ENCODE measurements at regions not wholly inside any gene's neighbourhood (a gene's known extent, or its start where the extent isn't known, plus 50 kb on each side); places are given as distances from the start of the nearest gene placed in this dataset.

- TF ChIP-seq, protein P1, sequence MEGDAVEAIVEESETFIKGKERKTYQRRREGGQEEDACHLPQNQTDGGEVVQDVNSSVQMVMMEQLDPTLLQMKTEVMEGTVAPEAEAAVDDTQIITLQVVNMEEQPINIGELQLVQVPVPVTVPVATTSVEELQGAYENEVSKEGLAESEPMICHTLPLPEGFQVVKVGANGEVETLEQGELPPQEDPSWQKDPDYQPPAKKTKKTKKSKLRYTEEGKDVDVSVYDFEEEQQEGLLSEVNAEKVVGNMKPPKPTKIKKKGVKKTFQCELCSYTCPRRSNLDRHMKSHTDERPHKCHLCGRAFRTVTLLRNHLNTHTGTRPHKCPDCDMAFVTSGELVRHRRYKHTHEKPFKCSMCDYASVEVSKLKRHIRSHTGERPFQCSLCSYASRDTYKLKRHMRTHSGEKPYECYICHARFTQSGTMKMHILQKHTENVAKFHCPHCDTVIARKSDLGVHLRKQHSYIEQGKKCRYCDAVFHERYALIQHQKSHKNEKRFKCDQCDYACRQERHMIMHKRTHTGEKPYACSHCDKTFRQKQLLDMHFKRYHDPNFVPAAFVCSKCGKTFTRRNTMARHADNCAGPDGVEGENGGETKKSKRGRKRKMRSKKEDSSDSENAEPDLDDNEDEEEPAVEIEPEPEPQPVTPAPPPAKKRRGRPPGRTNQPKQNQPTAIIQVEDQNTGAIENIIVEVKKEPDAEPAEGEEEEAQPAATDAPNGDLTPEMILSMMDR (conservative IDR thresholded peaks at IDR 0.05; ENCODE audit: low read length): no peak
- TF ChIP-seq EZH2phosphoT487 (IDR thresholded peaks at IDR 0.05; ENCODE audit: borderline replicate concordance): no peak
Observed at GRCh38 chr14:65346895-65347294, 65.6 kb upstream of the FUT8 start.
